HG03108 (cell line): ENCODE measurements at regions not wholly inside any gene's neighbourhood (a gene's known extent, or its start where the extent isn't known, plus 50 kb on each side); places are given as distances from the start of the nearest gene placed in this dataset.
"Not testable (repeated sequence)": the region's sequence is repeated elsewhere in the genome, so short reads cannot be mapped to it uniquely, and the experiment has no call there.

Source experiments
- ATAC-seq: cut with Tn5 transposase; IDR thresholded peaks from one replicate; pipeline ENCODE4 v1.9.1; 2021; ENCODE audit warnings: moderate library complexity; ENCODE audit not compliant: unreplicated experiment

- no peak for ATAC-seq
These were observed 467.5 kb upstream of the ADGRB3 start for GRCh38 chr6:68167604-68168003.

GRCh38 chr6:68160812-68161211, 474.3 kb upstream of the ADGRB3 start:
- not testable (repeated sequence) for ATAC-seq

DNA sequence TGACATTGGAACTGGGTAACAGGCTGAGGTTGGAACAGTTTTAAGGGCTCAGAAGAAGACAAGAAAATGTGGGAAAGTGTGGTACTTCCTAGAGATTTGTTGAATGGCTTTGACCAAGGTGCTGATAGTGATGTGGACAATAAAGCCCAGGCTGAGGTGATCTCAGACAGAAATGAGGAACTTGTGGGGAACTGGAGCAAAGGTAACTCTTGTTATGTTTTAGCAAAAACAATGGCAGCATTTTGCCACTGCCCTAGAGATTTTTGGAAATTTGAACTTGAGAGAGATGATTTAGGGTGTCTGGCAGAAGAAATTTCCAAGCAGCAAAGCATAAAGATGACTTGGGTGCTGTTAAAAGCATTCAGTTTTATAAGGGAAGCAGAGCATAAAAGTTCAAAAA, 474.7 kb upstream of the ADGRB3 start:
- no peak for ATAC-seq

- ATAC-seq: no peak
These were observed 475.6 kb upstream of the ADGRB3 start for GRCh38 chr6:68159433-68159832.

DNA sequence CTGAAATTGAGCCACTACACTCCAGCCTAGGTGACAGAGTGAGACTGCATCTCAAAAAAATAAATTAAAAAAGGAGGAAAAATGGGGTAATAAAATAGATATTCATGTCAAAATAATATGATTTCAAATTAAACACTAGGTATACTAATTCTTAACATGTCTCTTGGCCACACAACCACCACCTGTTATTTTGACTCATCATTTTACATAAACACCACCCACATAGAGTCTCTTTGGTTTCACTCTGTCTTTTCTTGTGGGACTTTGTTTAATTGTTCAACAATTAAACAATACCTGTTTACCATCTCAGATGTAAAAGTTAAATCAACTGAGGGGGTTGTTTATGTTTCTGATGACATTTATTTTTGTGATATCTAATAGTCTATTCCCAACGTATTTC, 476.8 kb upstream of the ADGRB3 start:
- ATAC-seq: no peak

- no peak for ATAC-seq
These were observed 490.4 kb upstream of the ADGRB3 start for GRCh38 chr6:68144667-68145066.

- no peak for ATAC-seq
These were observed 493.9 kb upstream of the ADGRB3 start for GRCh38 chr6:68141190-68141589.

DNA sequence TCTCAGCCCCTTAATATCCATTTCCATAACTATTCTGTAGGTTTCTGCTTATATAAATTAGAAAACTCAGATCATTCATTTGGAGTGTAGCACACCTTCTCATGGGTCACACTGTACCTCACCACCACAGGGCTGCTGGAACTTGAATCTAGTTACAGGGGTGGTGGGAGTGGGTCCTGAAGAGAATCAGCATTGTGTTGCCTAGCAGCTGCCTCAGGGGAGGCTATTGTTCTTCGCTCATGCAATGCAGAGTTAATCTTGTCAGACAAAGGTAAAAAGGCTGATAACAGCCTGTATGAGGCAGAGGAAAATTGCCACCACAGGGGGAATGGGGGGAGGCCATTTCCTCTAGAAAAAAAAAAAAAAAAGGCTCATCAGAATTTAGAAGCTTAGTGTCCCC, 496.0 kb upstream of the ADGRB3 start:
- ATAC-seq: no peak

- no peak for ATAC-seq
These were observed 500.3 kb upstream of the ADGRB3 start for GRCh38 chr6:68134796-68135195.

GRCh38 chr6:68128211-68128610, 506.9 kb upstream of the ADGRB3 start:
- no peak for ATAC-seq

DNA sequence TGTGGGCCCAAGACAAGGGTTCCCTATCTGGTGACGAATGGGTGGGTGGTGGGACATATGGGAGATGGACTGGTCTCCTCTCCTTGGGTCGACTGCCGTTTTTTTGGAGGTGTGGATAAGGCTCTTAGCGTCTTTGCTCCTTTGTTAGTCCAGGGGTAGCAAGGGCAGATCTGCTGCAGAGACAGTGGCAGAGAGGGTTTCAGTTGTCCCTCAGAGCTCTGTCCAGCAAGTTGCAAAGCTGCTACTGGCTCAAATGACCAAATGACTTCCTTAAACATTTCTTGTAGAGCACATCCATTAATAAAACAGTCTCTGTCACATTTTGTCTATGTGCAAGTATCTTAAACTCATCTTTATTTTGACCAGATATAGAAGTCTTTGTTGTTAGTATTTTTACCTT, 508.0 kb upstream of the ADGRB3 start:
- no peak for ATAC-seq

DNA sequence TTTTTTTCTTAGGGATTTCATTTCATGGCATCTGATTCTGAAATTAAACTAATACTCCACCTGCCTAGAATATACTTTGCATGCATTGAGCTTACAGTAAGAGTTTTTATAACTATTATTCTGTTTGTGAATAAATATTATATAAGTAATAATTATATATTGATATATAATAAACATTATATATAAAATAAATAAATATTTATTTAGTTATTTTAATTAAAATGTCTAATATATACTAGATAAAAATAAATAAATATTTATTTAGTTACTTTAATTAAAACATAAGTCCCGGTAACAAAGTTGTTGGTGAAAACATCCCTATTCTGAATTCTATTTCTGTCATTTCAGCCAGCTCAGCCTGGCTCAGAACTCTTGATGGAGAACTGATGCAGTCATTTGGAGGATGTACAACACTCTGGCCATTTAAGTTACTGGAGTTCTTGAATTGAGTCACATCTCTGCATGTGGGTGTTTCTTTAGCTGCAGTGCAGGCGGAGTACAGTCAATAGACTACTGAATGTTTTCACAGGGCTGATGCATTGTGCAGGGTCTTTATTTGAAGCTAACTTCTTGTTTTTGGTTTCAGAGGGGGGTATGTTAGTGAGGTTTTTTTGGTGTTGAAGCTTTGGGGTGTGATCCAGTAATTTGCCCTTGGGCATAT, 508.9 kb upstream of the ADGRB3 start:
- no peak for ATAC-seq

- not testable (repeated sequence) for ATAC-seq
These were observed 512.1 kb upstream of the ADGRB3 start for GRCh38 chr6:68122975-68123374.

DNA sequence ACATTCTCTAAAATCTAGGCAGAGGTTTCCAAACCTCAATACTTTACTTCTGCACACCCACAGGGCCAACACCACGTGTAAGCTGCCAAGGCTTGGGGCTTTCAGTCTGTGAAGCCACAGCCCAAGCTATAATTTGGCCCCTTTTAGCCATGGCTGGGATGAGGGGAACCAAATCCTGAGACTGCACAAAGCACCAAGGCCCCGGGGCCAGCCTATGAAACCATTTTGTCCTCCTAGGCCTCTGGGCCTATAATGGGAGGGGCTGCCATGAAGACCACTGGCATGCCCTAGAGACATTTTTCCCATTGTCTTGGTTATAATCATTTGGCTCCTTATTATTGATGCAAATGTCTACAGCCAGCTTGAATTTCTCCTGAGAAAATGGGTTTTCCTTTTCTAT, 513.0 kb upstream of the ADGRB3 start:
- no peak for ATAC-seq

- not testable (repeated sequence) for ATAC-seq
These were observed 514.1 kb upstream of the ADGRB3 start for GRCh38 chr6:68120954-68121353.

GRCh38 chr6:68114463-68115047, 520.5 kb upstream of the ADGRB3 start:
- no peak for ATAC-seq

DNA sequence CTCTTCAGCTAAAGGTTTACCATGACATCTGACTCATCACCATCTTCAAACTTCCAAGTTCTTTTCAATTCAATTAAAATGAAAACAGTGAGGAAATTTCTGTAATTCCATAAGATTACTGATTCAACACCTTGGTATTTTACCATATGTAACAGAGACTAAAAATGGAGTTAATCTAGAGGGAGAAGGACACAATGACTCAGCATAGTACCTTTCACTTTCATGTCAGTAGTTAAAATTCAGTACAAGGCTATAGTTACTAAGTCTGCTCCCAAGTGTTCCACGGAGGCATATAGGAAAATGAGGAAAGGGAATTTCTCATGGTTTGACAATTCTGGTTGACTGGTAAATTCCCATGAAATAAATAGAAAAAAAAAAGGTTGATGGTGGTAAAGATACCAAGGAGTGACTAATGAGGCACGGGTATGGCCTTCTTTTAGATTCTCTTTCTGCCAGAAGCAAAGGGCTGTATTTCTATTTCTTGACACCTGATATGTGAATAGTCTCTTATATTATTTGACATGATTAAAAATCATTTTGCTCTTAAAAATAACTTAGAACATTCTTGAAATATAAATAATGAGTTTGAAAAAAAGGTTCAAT, 526.7 kb upstream of the ADGRB3 start:
- ATAC-seq: no peak

DNA sequence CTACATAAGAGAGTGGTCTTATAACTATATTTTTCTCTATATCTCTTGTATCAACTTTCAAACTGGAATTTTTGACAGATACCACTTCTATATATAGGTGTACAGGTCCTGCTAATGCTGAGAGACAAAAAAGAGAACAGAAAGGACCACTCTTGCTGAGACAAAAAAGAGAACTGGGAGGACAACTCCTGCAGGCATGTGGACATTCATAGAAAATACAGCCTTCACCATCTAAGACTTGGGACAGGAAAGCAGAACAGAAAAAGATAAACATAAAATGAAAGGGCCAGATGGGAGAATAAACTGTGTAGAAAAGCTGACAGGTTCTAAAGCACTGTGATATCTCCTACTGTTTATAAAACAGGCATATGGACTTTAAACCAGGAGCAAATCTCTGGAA, 541.0 kb upstream of the ADGRB3 start:
- ATAC-seq: peak; percentile 68

GRCh38 chr6:68087399-68088133, 547.5 kb upstream of the ADGRB3 start:
- ATAC-seq: no peak

DNA sequence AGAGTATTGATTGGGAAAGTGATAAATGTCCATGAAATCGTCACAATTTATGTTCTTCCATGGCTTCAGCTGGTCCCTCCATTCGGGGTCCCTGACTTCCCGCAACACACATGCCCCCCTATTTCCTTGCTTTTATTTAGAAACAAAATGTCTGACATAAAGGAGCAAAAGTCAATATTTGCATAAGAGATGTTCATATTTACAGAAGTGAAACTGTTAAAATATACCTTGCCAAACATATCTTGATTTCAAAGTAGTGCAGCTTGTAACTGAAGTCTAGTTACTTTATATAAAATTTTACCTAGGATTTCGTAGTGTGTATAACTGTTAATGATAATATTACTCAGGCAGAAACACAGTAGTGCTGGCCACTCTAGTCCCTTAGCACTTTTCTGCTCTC, 548.9 kb upstream of the ADGRB3 start:
- no peak for ATAC-seq

GRCh38 chr6:68085599-68085998, 549.5 kb upstream of the ADGRB3 start:
- ATAC-seq: not testable (repeated sequence)

- ATAC-seq: no peak
These were observed 553.0 kb upstream of the ADGRB3 start for GRCh38 chr6:68082086-68082485.
